ENCODE measurements at regions not wholly inside any gene's neighbourhood (a gene's known extent, or its start where the extent isn't known, plus 50 kb on each side); places are given as distances from the start of the nearest gene placed in this dataset.

GRCh38 chr2:66366619-66367018, 68.3 kb upstream of the MEIS1 start:
- no peaks in the 10 kb centered on the region for H3K36me3 ChIP-seq (ENCODE audit: control insufficient read depth in 2 of 2, insufficient read depth in 1 of 2, low read length in 2 of 2)
- ChIA-PET CTCF (no interaction called here), POLR2A (no interaction called here)
- H3K9me3 ChIP-seq (ENCODE audit: control insufficient read depth, insufficient read depth, low read depth, low read length): no peaks in the 10 kb centered on the region
- TF ChIP-seq SP7 (tag by site-specific recombination; IDR thresholded peaks at IDR 0.05) (no peak), ZFP69B (tag by site-specific recombination; IDR thresholded peaks at IDR 0.05) (no peak), ZSCAN16 (tag by site-specific recombination; IDR thresholded peaks at IDR 0.05) (no peak), PRDM10 (tag by site-specific recombination; IDR thresholded peaks at IDR 0.05) (peak; percentile 27; the same call in 1 of the 2 replicates), ZBTB49 (tag by site-specific recombination; IDR thresholded peaks at IDR 0.05; ENCODE audit: low read depth) (no peak)
- H3K4me1 ChIP-seq (ENCODE audit: control insufficient read depth, insufficient read depth, low read length): peaks cover 29% of the 10 kb centered on the region
- no peak overlapping the region for H3K27ac ChIP-seq (ENCODE audit: extremely low read depth, low read depth, low read length)
- no peak overlapping the region for H3K4me3 ChIP-seq (ENCODE audit: low read depth, low read length)

- H3K9me3 ChIP-seq (ENCODE audit: control insufficient read depth, insufficient read depth, low read depth, low read length): no peaks in the 10 kb centered on the region
- ChIA-PET POLR2A (interaction anchor here (0.7 to 1.5 kb wide), 2 partner anchors 69 to 71 kb away, joined by 7 to 10 read pairs; no protein-coding TSS in a partner anchor), CTCF (interaction anchor here (0.6 to 0.9 kb wide), 6 partner anchors 10 to 891 kb away, joined by 3 to 5 read pairs (median 3); no protein-coding TSS in a partner anchor)
- H3K4me3 ChIP-seq (ENCODE audit: low read depth, low read length): no peak overlapping the region
- peaks cover 31% of the 10 kb centered on the region for H3K4me1 ChIP-seq (ENCODE audit: control insufficient read depth, insufficient read depth, low read length)
- H3K27ac ChIP-seq (ENCODE audit: extremely low read depth, low read depth, low read length): peak overlapping the region; percentile 55
- H3K36me3 ChIP-seq (ENCODE audit: control insufficient read depth in 2 of 2, insufficient read depth in 1 of 2, low read length in 2 of 2): no peaks in the 10 kb centered on the region
- TF ChIP-seq ZFP69B (tag by site-specific recombination; IDR thresholded peaks at IDR 0.05) (0 out of 2 replicates have a peak, but pooled peaks have one; percentile 29), SCRT2 (tag by site-specific recombination; IDR thresholded peaks at IDR 0.05) (no peak), ZNF366 (tag by site-specific recombination; conservative IDR thresholded peaks at IDR 0.05) (peak; percentile 94), ZNF280D (tag by site-specific recombination; IDR thresholded peaks at IDR 0.05) (no peak), ZNF843 (tag by site-specific recombination; IDR thresholded peaks at IDR 0.05) (peak; percentile 95), ZNF335 (tag by site-specific recombination; conservative IDR thresholded peaks at IDR 0.05) (no peak), ZNF280C (tag by site-specific recombination; IDR thresholded peaks at IDR 0.05) (no peak), ZBTB1 (tag by site-specific recombination; IDR thresholded peaks at IDR 0.05) (peak; percentile 70; the same call in 1 of the 2 replicates), ZNF654 (tag by site-specific recombination; IDR thresholded peaks at IDR 0.05; ENCODE audit: low read depth) (no peak), OVOL3 (tag by site-specific recombination; IDR thresholded peaks at IDR 0.05) (peak; percentile 89), ZNF112 (tag by site-specific recombination; IDR thresholded peaks at IDR 0.05) (no peak), INSM2 (tag by site-specific recombination; IDR thresholded peaks at IDR 0.05) (peak; percentile 98), ZNF473 (tag by site-specific recombination; IDR thresholded peaks at IDR 0.05) (no peak), ZEB2 (tag by site-specific recombination; IDR thresholded peaks at IDR 0.05) (peak; percentile 58; the same call in 1 of the 2 replicates), ZBTB17 (tag by site-specific recombination; IDR thresholded peaks at IDR 0.05) (peak; percentile 72), KLF16 (tag by site-specific recombination; IDR thresholded peaks at IDR 0.05) (peak; percentile 76), ZXDB (tag by site-specific recombination; IDR thresholded peaks at IDR 0.05) (peak; percentile 88)
Observed at GRCh38 chr2:66364495-66365333, 70.2 kb upstream of the MEIS1 start.
